ENCODE measurements at regions not wholly inside any gene's neighbourhood (a gene's known extent, or its start where the extent isn't known, plus 50 kb on each side); places are given as distances from the start of the nearest gene placed in this dataset.

DNA sequence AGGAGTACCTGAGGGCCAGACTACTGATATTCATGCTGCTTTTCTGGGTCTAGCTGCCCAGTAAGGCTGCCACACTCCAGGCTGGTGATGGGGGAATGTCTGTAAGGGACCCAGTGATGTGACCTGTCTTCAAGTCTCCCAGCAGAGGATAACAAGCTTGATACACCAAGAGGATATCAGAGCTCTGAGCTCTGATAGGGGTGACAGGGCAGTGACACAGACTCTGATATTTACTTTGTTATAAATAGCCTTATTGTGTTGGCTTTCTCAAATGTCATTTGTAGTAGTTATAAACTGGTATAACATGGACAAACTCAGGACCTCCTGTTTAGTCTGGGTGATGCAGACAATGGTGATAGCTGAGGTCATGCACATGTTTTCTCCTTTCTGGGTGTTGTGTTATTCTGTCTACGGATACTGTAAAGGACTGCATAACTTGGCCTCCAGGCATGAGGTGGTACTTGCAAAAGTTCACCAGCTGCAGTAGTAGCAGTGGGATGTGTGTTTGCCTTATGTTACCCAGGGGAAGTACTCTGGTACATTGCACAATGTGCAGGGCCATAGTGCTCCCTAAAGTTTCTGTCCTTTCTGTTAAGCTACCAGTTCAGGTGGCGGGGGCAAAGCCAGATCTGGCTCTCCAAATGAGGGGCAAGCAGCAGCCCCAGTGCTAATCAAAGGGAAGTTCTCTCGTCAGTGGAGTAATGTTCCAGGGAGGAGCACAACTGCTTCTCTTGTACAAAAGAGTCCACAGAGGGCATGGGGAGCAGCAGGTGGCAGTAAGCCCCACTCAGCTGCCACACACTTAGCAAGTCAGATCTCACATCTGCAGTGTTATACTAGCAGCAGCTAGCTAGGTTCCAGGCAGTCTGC, 812.2 kb downstream of the JRKL start:
- no peak for DNase-seq
- no peak overlapping the region for H3K4me3 Mint-ChIP-seq
- peaks cover 12% of the 10 kb centered on the region for H3K9me3 Mint-ChIP-seq
- no peaks in the 10 kb centered on the region for H3K27me3 Mint-ChIP-seq
- ChIA-PET CTCF (no interaction called here), POLR2A (no interaction called here)
- H3K27ac Mint-ChIP-seq = no peak overlapping the region
- H3K36me3 Mint-ChIP-seq (ENCODE audit: low read depth) = no peaks in the 10 kb centered on the region
- no peaks in the 10 kb centered on the region for H3K4me1 Mint-ChIP-seq

DNA sequence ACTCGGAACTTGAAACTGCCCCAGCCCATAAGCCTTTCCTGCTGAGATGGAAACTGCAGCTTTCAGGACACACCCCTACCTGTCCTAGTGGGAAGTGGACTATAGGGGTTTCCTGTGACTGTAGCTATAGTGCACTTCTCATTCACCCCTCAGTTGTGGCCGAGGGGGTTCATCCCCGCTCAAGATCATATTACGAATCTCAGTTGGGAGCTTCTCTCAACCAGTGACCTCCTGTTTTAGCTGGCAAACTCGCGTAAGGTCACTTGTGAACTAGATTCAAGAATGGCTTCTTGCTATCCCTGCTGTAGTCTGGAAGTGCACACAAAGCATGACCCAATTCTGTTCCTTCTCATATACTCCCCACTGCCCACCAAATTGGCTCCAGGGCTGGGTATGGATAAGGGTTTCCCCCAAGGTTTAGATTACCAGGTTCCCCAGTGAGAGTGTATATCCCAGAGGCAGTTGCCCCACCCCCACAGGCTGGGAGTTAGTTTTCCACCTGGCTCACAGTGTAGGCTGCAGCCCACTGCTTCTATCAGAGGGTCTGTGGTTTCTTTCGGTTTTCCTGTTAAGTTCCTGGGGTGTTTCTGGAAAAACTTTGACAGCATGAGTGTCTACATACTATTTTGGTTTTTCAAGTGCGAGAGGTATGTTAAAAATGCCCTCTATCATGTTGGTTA, 812.9 kb downstream of the JRKL start:
- Mint-ChIP-seq H3K4me3 (no peak overlapping the region), H3K9me3 (peaks cover 12% of the 10 kb centered on the region), H3K27me3 (no peaks in the 10 kb centered on the region), H3K36me3 (ENCODE audit: low read depth) (no peaks in the 10 kb centered on the region), H3K4me1 (no peaks in the 10 kb centered on the region), H3K27ac (no peak overlapping the region)
- DNase-seq = no peak
- POLR2A ChIA-PET = no interaction called here
- CTCF ChIA-PET = no interaction called here

DNA sequence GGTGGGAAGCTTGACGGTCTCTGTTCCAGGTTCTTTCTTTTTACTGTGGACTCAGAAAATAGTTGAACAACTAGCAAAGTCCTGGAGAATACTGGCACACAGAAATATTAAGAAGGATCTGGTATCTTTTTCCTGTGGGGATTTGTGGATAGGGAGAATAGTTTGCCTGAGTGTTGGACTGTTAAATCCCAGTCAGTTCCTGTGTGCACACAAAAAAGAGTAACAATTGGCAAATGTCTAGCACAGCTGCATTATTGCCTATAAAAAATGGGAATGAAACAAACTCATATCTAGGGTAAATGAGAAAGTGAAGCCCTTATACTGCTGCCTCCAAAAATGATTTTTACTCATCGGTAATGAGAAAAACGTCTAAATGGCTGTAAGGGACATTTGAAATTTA, 828.2 kb downstream of the JRKL start:
- H3K36me3 Mint-ChIP-seq (ENCODE audit: low read depth) = no peaks in the 10 kb centered on the region
- POLR2A ChIA-PET = no interaction called here
- H3K9me3 Mint-ChIP-seq = peaks cover 2% of the 10 kb centered on the region
- H3K4me1 Mint-ChIP-seq = no peaks in the 10 kb centered on the region
- CTCF ChIA-PET = no interaction called here
- no peak overlapping the region for H3K27ac Mint-ChIP-seq
- H3K27me3 Mint-ChIP-seq = no peaks in the 10 kb centered on the region
- DNase-seq = no peak
- no peak overlapping the region for H3K4me3 Mint-ChIP-seq

DNA sequence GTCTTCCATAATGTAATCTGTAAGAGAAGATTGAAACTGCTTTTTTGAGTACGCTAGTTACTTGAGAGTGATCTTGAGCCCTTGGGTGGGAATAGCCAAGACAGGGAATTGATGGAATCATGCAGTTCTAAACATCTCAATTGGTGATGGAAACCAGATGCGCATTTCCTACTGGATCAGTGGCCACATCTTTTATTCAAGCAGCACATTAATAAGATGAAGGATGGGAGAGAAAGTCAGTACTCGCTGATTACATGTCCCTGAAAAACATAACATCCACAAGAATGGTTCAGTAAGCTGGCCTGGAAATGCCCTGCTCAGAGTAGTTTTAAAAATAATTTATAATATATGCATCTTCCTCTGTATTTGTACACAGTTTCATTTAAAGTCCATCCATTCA, 833.8 kb downstream of the JRKL start:
- H3K4me1 Mint-ChIP-seq = no peaks in the 10 kb centered on the region
- H3K27ac Mint-ChIP-seq = no peak overlapping the region
- no peaks in the 10 kb centered on the region for H3K9me3 Mint-ChIP-seq
- ChIA-PET POLR2A (no interaction called here), CTCF (no interaction called here)
- H3K4me3 Mint-ChIP-seq = no peak overlapping the region
- no peaks in the 10 kb centered on the region for H3K27me3 Mint-ChIP-seq
- no peak for DNase-seq
- H3K36me3 Mint-ChIP-seq (ENCODE audit: low read depth) = no peaks in the 10 kb centered on the region

DNA sequence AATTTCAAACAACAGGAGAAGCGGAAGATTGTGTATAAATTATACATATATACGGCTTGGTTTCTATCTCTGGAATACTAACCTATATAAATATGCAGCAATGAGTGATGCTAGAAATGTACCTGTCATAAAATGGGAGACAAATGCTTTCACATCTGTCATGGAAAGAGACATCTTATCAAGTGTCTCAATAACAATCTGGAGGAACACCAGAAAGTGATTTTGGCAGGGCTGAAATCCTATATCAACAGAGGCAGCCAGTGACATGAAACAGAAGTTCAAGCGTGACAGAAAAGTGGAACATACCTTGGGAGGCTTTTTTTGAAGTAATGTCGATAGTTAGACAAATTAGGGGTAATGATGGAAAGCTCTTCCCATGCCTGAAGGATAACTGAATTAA, 834.6 kb downstream of the JRKL start:
- Mint-ChIP-seq H3K4me3 (no peak overlapping the region), H3K27me3 (no peaks in the 10 kb centered on the region), H3K27ac (no peak overlapping the region), H3K36me3 (ENCODE audit: low read depth) (no peaks in the 10 kb centered on the region), H3K9me3 (no peaks in the 10 kb centered on the region), H3K4me1 (no peaks in the 10 kb centered on the region)
- ChIA-PET CTCF (no interaction called here), POLR2A (no interaction called here)
- DNase-seq = no peak

DNA sequence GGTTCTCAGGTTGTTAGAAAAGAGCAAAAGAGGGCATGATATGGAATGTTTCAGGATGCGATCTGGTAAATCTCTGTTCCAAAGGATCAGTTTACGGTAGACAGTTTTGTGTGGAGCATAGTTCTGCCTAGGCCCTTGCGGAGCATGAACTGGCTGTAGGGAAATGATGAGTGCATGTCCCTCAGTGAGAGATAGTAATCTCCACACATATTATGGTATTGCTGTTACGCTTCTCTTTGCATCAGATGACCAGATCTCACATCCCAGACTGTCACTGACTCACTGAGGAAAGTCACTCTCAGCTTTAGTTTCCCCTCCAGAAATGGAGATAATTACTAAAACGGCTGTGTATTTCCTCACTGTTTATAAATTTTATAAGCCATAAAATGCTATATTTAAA, 836.0 kb downstream of the JRKL start:
- POLR2A ChIA-PET = no interaction called here
- CTCF ChIA-PET = no interaction called here
- Mint-ChIP-seq H3K4me1 (no peaks in the 10 kb centered on the region), H3K9me3 (no peaks in the 10 kb centered on the region), H3K4me3 (no peak overlapping the region), H3K27me3 (no peaks in the 10 kb centered on the region), H3K27ac (no peak overlapping the region), H3K36me3 (ENCODE audit: low read depth) (no peaks in the 10 kb centered on the region)
- no peak for DNase-seq

DNA sequence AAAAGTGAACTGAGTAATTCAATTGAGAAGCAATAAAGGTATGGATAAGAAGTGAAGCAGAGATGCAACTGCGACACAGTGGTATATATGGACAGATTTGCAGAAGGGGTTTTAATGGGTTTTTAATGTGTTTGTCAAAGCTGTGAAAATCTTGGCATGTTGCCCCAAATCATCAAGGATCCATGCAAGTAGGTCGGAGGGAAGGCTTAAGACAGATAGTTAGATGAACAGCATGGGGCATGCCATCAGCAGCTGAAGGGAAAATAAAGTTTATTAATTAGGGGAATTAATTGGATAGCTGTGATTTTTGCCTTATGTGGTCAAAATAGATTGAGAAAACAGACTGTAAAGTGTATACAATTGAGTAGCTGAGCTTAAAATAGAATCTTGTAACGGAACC, 840.1 kb downstream of the JRKL start:
- Mint-ChIP-seq H3K27ac (no peak overlapping the region), H3K36me3 (ENCODE audit: low read depth) (no peaks in the 10 kb centered on the region), H3K27me3 (no peaks in the 10 kb centered on the region), H3K4me3 (no peak overlapping the region), H3K9me3 (peaks cover 1% of the 10 kb centered on the region), H3K4me1 (no peaks in the 10 kb centered on the region)
- no peak for DNase-seq
- ChIA-PET POLR2A (no interaction called here), CTCF (no interaction called here)

DNA sequence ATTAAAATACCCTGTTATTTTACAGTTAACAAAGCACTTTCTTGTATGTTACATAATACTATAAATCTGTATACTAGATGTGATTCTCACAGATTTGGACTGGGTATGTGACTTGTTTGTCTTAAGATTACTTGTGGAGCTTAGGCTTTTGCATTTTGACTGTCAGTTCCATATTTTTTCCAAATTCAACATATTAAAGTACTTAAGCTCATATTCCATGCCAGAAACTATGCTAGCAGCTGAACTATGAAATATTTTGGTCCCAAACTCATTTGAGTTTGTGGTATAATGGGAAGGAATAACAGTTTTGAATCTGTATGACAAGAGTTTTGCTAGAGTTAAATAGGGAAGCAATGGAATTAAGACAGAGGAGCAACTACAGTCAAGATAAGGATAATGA, 841.4 kb downstream of the JRKL start:
- H3K36me3 Mint-ChIP-seq (ENCODE audit: low read depth) = no peaks in the 10 kb centered on the region
- H3K4me3 Mint-ChIP-seq = no peak overlapping the region
- ChIA-PET POLR2A (no interaction called here), CTCF (no interaction called here)
- H3K4me1 Mint-ChIP-seq = no peaks in the 10 kb centered on the region
- H3K9me3 Mint-ChIP-seq = peaks cover 1% of the 10 kb centered on the region
- no peaks in the 10 kb centered on the region for H3K27me3 Mint-ChIP-seq
- no peak for DNase-seq
- H3K27ac Mint-ChIP-seq = no peak overlapping the region

DNA sequence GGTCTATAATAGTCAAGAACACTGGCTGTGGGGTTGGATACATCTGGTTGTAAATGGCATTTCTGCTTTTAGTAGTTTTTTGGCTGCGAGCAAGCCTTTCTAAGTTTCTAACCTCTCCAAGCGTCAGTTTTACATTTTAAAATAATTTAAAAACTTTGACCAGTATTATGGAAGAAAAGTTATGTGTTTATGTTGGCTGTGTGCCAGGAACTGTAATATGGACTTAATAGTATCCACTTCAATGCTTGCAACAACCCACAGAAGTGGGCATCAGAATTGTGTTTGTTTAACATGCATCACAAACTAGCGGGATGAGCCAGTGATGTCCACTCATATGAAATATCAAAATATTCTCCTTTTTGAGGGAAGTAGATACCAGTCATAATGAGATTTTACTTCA, 844.2 kb downstream of the JRKL start:
- Mint-ChIP-seq H3K27ac (no peak overlapping the region), H3K27me3 (no peaks in the 10 kb centered on the region), H3K4me1 (no peaks in the 10 kb centered on the region), H3K36me3 (ENCODE audit: low read depth) (no peaks in the 10 kb centered on the region), H3K9me3 (peaks cover 1% of the 10 kb centered on the region), H3K4me3 (no peak overlapping the region)
- CTCF ChIA-PET = no interaction called here
- no peak for DNase-seq
- POLR2A ChIA-PET = no interaction called here

DNA sequence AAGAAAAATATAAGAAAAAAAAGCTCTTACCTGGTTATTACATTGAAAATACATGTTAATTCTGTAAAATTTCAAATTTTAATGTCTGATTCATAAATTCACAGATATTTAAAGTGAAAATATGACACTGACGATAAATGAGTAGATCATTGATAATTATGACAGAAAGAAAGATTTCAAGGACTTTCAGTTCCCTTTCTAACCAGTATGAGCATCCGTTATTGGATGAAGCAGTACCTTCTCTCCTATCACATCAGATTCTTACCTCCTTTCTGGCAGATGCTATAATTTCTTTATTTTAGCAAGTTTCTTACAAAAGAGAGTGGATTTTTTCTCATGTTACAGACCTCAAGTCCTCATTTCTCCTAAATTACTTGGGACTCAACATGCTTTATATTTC, 847.3 kb downstream of the JRKL start:
- no peak for DNase-seq
- Mint-ChIP-seq H3K4me1 (no peaks in the 10 kb centered on the region), H3K4me3 (no peak overlapping the region), H3K27me3 (no peaks in the 10 kb centered on the region), H3K27ac (no peak overlapping the region), H3K9me3 (peaks cover 1% of the 10 kb centered on the region), H3K36me3 (ENCODE audit: low read depth) (no peaks in the 10 kb centered on the region)
- CTCF ChIA-PET = no interaction called here
- POLR2A ChIA-PET = no interaction called here

DNA sequence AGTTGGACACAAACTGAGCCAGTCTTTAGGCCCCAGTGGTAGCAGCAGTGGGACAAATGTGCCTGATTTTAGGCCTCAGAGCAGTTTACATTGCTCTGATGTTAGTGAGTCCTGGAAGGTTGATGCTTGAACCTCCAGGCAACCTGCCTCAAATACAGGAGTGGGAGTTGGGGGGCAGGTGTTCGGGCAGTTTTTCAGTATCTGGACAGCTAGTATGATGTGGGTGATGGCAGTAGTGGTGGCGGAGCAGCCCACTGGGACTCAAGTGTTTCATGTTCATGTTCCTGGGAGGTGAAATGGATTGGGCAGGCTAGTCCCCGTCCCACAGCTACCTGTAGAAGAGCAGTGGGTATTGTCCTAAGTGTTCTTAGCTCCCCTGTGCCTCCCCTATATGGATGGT, 857.8 kb downstream of the JRKL start:
- no peaks in the 10 kb centered on the region for H3K4me1 Mint-ChIP-seq
- peaks cover 5% of the 10 kb centered on the region for H3K9me3 Mint-ChIP-seq
- ChIA-PET CTCF (no interaction called here), POLR2A (no interaction called here)
- H3K27ac Mint-ChIP-seq = no peak overlapping the region
- H3K4me3 Mint-ChIP-seq = no peak overlapping the region
- no peak for DNase-seq
- H3K27me3 Mint-ChIP-seq = no peaks in the 10 kb centered on the region
- H3K36me3 Mint-ChIP-seq (ENCODE audit: low read depth) = no peaks in the 10 kb centered on the region

DNA sequence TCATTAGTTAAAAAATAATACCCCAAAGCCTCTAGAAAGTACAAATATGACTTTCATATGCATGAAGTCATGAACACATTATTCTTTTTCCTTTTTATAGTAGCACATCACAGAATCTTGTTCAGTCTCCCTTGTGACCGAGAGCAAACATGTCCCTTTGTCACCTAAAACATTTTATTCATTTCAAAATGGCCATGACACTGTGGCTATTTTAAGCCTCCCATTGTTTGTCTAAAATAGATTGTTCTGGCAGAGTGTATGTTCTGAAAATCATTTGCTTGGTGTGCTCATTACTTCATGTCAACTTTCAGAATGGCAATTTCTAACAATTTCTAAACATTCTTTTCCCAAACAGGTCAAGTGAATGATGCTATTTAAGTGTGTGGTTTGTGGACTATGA, 865.0 kb downstream of the JRKL start:
- DNase-seq = no peak
- no peaks in the 10 kb centered on the region for H3K4me1 Mint-ChIP-seq
- H3K4me3 Mint-ChIP-seq = no peak overlapping the region
- no peaks in the 10 kb centered on the region for H3K27me3 Mint-ChIP-seq
- H3K27ac Mint-ChIP-seq = no peak overlapping the region
- POLR2A ChIA-PET = no interaction called here
- H3K36me3 Mint-ChIP-seq (ENCODE audit: low read depth) = no peaks in the 10 kb centered on the region
- CTCF ChIA-PET = no interaction called here
- peaks cover 4% of the 10 kb centered on the region for H3K9me3 Mint-ChIP-seq

DNA sequence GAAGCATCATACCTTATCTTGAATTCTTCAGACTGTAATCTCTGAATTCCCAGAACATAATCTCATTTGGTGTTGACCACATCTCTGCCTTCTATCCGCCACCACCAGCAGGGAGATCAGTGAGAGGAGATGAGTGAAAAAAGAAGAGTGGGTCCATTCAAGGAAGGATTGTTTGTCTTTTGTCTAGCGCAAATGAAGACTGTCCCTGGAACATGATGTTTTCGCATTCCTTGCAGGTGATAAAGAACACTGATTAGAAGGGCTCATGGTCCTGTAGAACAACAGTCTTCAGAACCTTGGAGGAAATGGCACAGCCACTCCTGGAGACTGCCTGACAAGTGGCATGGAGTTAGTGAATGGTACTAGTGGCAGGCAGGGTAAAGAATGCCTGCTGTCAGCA, 869.6 kb downstream of the JRKL start:
- Mint-ChIP-seq H3K9me3 (peaks cover 8% of the 10 kb centered on the region), H3K36me3 (ENCODE audit: low read depth) (no peaks in the 10 kb centered on the region), H3K4me3 (no peak overlapping the region), H3K4me1 (no peaks in the 10 kb centered on the region), H3K27ac (no peak overlapping the region), H3K27me3 (no peaks in the 10 kb centered on the region)
- CTCF ChIA-PET = no interaction called here
- POLR2A ChIA-PET = no interaction called here
- no peak for DNase-seq

DNA sequence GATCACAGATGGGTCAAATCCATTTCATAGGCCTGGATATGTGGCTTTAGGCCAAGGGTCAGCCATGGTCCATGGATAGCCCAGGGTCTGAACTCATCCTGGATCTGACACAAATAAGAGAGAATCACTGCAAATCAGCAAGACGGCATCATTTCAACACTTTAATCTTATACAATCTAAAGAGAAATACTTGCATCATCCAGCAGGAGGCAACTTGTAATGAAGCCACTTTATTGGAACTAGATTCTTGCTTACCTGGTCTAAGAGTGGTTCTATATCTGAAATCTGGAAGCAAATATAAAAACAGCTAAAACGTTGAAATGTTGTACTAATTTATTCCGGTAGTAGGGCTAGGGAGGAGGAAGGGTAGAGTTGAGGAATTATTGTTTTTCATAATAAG, 870.1 kb downstream of the JRKL start:
- DNase-seq = no peak
- Mint-ChIP-seq H3K36me3 (ENCODE audit: low read depth) (no peaks in the 10 kb centered on the region), H3K27ac (no peak overlapping the region), H3K9me3 (peaks cover 8% of the 10 kb centered on the region), H3K4me1 (no peaks in the 10 kb centered on the region), H3K4me3 (no peak overlapping the region), H3K27me3 (no peaks in the 10 kb centered on the region)
- ChIA-PET POLR2A (no interaction called here), CTCF (no interaction called here)

Data from activated CD4-positive, alpha-beta memory T cell treated with anti-CD3 and anti-CD28 coated beads, Interleukin-2, amount 10 ng/mL, durations not matched to agents 7 days and 5 days (primary cell).